HG02870 (cell line): ENCODE measurements at regions not wholly inside any gene's neighbourhood (a gene's known extent, or its start where the extent isn't known, plus 50 kb on each side); places are given as distances from the start of the nearest gene placed in this dataset.
"Not testable (repeated sequence)": the region's sequence is repeated elsewhere in the genome, so short reads cannot be mapped to it uniquely, and the experiment has no call there.

Experiments
- ATAC-seq: cut with Tn5 transposase; IDR thresholded peaks from one replicate; pipeline ENCODE4 v1.9.1; 2021; ENCODE audit warnings: mild to moderate bottlenecking, moderate library complexity; ENCODE audit not compliant: unreplicated experiment

DNA sequence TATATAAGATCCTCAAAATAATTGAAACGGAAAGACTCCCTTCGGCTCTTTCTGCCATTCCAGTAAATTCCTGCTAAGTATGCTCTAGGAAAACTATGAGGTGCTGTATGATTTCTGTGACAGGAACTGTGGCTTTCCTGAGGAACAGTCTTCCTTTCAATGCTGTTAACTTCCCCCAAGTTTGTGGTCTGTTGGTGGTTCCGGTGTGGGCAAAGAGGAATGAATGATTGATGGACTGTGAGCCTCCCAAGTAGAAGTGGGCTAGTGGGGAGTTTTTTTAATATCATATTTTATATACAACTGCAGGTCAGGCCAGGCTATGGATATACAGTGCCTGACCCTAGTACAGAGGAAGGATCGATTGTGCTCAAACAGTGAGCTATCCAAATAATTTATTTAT lies 560.7 kb upstream of the RBFOX1 start:
- ATAC-seq: no peak

DNA sequence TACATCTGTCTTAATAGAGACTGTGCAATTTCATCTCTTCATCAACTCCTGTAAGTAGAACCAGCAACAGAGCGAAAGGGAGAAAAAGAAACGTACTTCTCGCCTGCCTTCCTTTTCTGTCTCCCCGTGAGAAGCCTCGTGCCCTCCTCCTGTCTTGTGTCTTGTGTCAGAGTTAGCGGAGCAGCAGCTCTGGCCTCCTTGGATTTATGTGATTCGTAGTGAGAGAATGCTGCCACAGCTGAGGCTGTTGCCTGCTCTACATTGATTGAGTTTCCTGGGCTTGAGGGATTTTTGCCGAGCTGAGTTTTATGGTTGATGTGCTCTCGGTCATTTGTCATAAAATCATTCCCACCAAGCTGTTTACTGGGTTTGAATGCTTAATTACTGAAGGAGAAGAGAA lies 579.1 kb upstream of the RBFOX1 start:
- ATAC-seq: no peak

DNA sequence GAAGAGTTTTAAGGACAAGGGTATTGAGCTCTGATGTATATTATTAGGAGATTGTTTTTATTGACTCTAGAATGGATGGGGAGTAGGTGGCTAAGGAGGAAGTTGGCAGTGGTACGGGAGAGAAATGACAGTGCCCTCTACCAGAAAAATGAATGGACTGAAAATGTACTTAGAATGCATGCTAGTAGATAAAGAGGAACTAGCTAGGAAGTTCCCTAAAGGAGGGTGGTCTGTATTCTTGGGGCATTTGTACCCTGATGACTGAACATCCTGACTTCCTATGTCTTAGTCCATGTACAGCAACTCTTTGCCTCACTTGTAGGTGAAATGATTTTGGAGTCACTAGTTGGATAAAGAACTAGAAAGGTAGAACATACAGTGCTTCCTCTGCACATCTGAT lies 581.5 kb upstream of the RBFOX1 start:
- no peak for ATAC-seq

DNA sequence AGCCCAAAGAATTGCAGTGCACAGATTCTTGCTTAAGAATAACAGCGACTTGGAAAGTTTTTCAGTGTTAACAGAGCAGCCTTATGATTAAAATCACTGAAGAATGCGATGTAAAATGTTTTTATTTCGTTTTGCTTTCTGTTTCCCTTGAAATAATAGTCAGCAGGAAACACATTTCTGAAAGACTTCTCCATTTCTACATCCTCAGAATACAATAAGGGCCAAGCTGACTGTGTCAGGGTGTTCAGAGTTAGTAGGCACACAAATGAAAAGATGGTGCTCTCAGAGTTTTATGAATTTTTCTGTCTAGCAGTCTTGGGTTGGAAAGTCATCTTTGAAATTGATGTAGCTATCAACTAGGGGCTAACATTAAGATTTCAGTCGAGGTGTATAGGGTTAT lies 582.9 kb upstream of the RBFOX1 start:
- ATAC-seq: no peak

DNA sequence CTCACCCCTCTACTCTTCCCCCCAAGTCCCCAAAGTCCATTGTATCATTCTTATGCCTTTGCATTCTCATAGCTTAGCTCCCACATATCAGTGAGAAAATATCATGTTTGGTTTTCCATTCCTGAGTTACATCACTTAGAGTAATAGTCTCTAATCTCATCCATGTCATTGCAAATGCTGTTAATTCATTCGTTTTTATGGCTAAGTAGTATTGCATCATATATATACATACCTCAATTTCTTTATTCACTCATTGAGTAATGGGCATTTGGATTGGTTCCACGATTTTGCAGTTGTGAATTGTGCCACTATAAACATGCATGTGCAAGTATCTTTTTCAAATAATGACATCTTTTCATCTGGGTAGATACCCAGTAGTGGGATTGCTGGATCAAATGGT lies 596.3 kb upstream of the RBFOX1 start:
- ATAC-seq: not testable (repeated sequence)

DNA sequence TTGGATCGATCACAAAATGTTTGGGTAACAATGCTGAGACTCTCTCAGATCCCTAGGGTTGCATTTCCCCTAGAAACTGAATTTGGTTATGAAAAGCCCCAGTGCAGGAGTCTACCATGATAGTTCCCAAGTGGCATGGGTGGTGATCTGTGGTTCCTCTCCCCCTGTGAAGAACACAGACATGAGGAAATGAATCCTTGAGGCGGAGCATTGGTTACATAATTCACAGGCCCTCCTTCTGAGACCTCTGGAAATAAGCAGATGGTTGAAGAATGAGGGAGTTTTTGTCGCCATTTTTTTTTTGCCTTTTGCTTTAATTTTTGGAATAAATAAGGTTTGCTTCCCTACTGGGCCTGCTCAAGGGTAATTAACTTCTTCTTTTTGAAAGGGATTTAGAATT lies 597.0 kb upstream of the RBFOX1 start:
- no peak for ATAC-seq

DNA sequence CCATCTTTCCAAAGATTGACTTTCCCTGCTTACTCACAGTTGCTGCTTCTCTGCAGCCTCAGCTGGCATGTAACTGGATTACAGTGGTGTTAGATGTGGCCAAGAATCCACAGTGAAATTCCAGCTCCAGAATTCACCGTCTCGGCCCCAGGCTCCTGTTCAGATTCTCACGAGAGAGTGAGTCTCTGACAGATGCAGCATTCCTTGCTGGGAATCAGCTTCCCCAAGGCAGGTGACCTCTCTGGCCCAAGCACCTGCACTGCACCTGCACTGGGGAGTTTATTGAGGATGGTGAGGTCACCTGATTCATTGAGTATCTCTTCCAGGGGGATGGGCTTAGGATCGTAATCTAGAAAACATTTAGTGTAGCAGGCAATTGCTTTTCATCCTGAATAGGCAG lies 600.5 kb upstream of the RBFOX1 start:
- no peak for ATAC-seq

DNA sequence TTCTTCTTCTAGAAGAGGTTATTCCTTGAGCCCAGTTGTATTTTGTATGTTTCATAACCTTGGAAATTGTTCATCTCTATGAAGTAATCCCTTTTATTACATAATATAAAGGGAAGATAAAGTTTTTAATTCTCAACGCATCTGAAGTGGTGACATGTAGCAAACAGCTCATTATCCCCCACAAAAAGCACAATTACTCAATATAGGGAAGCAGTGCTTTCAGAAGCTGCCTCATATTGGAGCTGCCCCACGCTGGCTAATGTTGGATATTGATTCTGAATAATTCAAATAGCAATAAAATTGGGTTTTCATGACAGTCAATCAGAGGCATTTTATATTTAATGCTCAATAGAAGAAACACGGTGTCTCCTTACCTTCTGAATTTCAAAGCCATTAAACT lies 604.3 kb upstream of the RBFOX1 start:
- no peak for ATAC-seq

DNA sequence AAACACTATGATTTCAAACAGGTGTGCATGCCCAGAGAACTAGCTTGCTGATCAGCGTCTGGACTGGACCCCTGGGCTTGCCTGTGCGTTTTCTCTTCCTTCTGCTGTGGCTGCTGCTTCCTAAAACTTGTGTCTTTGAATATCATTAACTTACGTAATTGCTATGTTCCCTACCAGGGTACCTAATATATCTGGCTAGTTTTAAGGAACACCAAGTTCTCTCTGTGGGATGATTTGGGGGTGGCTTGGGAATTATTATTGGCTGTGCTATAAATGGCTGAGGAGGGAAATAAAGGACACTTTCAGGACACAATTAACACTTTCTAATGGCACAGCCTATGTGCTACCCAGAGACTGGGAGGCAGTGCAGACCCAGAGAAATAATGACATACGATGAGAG lies 606.0 kb upstream of the RBFOX1 start:
- no peak for ATAC-seq

DNA sequence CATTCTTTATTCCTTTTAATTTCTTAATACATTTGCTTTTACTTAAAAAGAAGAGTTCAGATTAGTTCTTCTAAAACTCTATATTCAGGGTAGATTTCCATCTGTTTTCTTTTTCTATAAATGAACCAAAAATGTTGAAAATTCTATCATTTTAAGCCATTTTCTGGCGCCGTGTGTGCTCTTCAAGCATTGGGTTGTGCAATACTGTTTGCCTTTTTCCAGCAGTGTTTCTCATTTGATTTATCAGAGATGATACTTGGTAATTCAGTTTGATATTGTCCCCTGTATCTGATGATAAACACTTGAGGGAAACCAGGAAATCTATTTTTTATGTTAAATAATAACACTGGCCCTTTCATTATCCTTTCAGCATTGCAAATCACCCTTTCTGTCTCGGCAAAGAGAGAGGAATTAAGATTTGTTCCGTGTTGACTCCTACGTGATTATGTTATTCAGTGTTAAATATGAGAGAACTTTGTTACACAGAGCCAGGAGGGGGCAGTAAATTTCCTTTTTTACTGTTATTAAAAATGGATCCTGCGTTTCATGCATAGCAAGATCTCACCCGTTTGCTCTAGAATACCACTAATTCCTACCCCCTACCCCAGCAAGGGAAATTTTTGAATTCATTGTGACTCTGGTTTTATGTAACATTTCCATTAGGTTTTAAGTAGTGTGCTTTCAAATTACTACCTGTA lies 606.9 kb upstream of the RBFOX1 start:
- ATAC-seq: no peak

DNA sequence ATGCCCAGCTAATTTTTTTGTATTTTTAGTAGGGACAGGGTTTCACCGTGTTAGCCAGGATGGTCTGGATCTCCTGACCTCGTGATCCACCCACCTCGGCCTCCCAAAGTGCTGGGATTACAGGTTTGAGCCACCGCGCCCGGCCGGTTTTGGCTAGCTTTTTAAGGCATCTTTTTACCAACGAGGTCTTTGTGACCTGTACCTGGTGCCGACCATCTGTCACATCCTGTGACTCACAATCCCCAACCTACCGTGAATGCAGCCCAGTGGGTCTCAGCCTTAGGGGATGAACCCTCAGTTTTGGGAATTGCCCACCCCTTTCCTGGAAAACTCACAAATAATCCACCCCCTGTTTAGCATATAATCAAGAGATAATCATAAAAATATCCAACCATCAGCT lies 607.4 kb upstream of the RBFOX1 start:
- not testable (repeated sequence) for ATAC-seq

DNA sequence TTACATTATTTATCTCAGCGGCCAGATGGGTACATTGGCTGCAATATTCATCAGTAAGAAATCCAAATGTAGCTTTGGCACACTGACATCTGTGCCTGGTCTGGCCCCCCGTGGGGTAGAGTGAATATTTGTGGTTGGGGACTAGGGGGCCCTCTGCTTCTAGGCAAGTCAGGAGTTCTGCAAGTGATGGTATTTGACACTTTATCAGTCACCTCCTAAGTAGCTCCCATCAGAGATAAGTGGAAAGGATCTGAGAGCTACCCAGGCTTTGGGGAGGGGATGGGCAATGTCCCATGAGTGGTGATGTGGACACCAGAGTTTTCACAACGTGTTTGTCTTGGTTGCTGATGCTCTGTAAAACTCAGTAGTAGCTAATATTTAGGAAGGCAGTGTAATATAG lies 609.9 kb upstream of the RBFOX1 start:
- no peak for ATAC-seq

DNA sequence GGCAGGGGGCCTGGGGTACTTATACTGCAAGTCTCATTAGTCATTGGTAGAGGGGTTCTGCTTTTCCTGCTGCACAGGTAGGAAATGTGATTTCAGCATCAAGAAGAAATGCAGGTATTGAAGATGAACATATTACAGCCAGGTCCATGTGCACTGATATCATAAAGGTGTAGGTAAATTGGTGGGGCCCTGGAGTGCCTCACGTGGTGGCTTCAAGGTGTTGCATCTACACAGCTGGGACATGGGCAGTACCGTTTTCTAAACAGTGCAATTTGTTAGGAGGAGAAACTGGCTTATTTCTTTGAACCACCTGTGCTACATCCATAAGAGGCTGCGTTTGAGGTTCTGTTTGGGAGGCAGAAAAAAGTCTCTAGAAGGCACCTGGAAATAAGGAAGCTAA lies 618.1 kb upstream of the RBFOX1 start:
- ATAC-seq: no peak

DNA sequence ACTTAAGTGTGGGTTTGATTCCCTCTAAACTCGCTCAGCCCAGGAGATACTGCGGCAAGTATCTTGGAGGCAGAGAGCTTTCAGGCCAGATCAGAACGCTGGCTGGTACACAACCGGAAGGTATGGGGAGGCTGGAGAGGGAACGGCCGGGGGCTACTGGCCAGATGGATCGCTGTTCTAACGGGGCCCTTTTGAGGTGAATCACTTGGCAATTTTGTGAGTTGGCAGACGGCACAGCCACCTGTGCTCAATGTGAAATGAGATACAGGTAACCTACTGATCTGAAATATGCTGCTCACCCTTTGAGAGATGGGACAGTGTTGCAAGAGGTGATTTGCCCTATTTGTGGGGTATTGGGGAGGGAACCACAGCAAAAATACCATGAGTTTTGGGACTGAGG lies 622.9 kb upstream of the RBFOX1 start:
- no peak for ATAC-seq

DNA sequence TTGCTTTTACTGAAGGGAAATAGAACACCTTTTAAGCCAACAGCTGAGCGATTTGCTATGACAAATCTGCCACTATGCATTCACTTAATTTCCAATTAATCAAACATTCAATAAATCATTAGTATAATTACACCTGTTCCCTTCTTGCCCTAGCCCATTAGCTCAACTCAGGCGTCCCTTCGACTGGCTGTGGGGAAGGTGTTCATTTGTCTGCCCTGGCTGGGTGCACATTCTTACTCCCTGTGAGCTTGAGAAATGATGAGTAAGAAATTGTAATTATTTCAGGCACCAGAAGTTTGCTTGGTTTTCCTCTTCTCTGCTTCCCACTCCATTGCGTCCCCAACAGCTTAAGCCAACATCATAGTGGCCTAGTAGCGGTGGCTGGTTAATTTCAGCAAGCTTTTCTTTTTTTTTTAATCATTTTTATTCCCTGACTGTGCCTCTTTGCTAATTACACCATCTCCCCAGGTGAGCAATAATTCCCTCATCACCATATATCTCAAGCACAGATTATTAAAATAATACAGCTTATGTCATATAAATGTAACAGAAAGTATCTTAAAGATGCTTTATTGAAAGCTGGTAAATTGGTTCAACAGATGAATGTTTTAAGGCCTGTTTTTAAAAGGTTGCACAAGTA lies 623.9 kb upstream of the RBFOX1 start:
- no peak for ATAC-seq

DNA sequence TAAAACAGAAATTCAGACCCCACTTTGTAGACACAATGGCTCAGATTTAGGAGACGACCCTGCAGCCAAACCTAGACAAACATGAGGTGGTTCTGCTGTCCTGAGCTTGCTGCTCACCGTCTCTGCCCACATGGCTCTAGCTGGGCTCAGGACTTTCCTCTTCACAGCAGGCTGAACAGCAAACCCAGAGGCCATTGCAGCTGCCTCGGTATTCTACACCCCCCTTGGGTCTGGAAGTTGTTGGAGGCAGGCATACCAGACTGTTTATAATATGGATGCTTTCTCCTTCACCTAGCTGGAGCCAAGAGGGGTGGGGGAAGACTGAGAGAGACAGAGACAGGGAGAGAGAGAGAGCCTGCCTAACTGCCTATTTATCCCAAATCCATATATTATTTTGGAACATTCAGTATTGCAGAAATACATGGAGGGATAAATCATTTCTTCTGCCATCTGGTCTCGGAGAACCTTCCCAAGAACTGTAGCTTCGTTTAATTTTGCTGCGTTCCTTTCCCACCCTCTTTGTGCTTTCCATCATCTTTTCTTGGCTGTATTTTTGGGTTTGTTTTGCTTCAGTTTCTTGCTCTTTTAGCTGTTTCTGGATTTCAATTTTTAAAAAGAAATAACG lies 628.2 kb upstream of the RBFOX1 start:
- no peak for ATAC-seq

DNA sequence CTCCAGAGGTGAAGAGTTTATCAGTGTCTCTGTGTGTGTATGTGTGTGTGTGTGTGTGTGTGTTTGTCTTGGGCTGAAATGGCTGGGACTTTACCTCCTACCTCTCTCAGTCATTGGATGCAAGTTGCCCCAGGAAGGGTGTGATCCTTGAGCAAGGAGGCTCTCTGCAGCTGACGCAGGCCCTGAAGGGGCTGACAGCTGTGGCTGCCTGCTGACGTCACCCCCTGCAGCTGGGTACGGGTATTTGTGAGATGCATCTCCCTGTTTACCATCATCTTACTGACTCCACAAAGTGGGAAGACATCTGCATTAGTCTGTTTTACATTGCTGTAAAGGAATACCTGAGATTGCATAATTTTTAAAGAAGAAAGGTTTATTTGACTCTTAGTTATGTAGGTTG lies 631.5 kb upstream of the RBFOX1 start:
- ATAC-seq: no peak

DNA sequence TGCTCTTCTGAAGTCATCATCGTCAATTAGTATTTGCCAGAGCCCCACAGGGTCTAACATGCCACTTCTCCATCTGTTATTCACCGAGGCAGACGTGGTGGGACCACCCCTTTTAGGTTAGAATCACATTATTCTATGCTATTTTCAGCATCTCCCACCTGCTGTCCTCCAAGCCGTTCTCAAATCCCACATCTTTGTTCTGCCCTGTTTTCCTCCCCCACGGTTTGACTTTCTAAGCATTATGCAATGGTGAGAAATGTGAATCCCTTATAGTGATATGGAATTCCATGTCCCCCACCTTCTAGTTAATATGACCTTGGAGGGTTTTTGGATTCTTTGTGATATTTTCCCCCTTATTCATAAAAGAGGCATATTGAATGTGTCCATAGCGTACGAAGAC lies 634.1 kb upstream of the RBFOX1 start:
- ATAC-seq: no peak

DNA sequence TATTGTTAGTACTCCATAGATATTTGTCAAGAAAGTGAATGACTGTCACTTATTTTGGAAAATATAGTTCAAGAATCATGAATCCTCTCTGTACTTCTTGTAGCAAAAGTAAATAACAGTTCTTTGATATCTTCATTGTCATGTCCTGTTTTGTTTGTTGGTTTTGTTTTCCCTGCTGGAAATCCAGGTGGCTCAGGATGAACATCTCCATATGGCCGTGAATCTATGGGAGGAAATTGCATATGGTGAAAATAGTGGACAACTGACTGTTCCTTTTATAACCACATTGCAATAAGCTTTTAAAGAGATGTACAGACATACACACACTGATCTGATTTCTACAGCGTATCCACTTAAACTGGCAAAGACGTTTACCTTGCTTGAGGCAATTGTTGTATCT lies 637.0 kb upstream of the RBFOX1 start:
- no peak for ATAC-seq

DNA sequence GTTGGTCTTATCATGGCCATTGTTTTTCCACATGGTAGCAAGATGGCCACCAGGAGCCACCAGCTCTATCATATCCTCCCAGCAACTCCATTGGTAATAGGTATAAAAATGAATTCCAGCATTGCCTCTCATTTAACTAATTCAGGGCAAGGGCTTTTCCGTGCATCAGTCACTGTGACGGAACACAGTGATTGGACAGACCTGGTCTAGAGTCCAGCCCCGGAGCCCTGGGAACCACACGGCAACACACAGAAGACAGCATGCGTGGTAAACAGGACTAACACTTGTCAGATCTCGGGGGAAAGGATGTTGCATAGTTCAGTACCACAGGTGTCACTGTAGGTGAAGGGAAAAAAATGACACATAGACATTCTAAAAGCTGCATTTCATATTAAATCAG lies 638.0 kb upstream of the RBFOX1 start:
- no peak for ATAC-seq

DNA sequence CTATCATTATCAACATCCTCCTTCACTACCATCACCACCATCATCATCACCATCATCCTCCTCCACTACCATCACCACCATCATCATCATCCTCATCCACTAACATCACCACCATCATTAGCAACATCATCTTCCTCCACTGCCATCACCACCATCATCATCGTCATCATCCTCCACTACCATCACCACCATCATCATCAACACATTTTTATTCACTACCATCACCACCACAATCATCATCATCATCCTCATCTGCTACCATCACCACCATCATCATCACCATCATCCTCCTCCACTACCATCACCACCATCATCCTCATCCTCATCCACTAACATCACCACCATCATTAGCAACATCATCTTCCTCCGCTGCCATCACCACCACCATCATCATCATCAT lies 639.2 kb upstream of the RBFOX1 start:
- ATAC-seq: not testable (repeated sequence)

DNA sequence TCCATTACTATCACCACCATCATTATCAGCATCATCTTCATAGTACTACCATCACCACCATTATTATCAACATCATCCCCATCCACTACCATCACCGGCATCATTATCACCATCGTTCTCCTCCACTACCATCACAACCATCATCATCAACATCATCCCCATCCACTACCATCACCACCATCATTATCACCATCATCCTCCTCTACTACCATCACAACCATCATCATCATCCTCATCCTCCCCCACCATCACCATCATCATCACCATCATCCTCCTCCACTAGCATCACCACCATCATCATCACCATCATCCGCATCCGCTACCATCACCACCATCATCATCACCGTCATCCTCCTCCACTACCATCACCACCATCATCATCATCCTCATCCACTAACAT lies 639.8 kb upstream of the RBFOX1 start:
- ATAC-seq: no peak

DNA sequence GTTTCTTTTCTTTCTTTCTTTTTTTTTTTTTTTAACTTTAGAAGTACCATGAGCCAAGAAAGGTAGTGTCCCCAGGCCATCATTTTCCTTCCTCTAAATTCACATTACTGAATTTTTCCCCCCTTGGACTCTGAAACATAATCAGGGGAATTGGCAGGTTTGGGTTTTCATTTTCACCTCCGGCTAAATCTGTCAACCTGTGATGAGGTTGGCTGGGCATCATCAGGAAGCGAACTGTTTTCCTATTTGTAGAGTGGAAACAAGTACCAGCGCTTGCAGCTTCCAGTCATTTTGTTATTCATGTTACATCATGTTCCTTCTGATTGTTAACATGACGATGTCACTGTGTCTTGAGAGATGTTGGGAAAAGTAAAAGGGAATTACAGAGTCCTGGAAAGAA lies 641.9 kb upstream of the RBFOX1 start:
- no peak for ATAC-seq
